ENCODE measurements at regions not wholly inside any gene's neighbourhood (a gene's known extent, or its start where the extent isn't known, plus 50 kb on each side); places are given as distances from the start of the nearest gene placed in this dataset.

- Histone ChIP-seq H3K9me1 (ENCODE audit: insufficient read depth, low read length) (no peaks in the 10 kb centered on the region), H3K9ac (ENCODE audit: low read depth, low read length) (no peak overlapping the region), H3K18ac (ENCODE audit: low read depth, low read length) (no peak overlapping the region), H3K4me3 (ENCODE audit: insufficient read depth, low read depth, low read length) (no peak overlapping the region), H3K4ac (ENCODE audit: low read depth, low read length) (no peak overlapping the region), H3K79me1 (ENCODE audit: low read depth in 1 of 2, low read length in 2 of 2) (no peaks in the 10 kb centered on the region), H3K27me3 (ENCODE audit: control insufficient read depth, insufficient read depth, low read length) (no peaks in the 10 kb centered on the region), H3K56ac (ENCODE audit: extremely low read depth, insufficient read depth, low read length) (no peak overlapping the region), H4K5ac (ENCODE audit: low read depth, low read length) (no peak overlapping the region), H4K20me1 (ENCODE audit: insufficient read depth, low read length) (no peaks in the 10 kb centered on the region), H2AK9ac (replicated peaks; ENCODE audit: low read depth, low read length, poor library complexity) (no peak overlapping the region), H3K9me3 (ENCODE audit: control insufficient read depth, insufficient read depth, low read length) (peaks cover 42% of the 10 kb centered on the region), H3K14ac (replicated peaks; ENCODE audit: low read depth, low read length) (no peak overlapping the region), H3K27ac (ENCODE audit: insufficient read depth, low read length) (no peak overlapping the region), H2BK20ac (ENCODE audit: low read depth, low read length) (no peak overlapping the region), H3K36me3 (ENCODE audit: control insufficient read depth, insufficient read depth, low read length) (no peaks in the 10 kb centered on the region), H2BK15ac (ENCODE audit: low read depth, low read length) (no peak overlapping the region), H4K8ac (ENCODE audit: low read depth in 2 of 2, low read length in 2 of 2) (no peak overlapping the region), H3K23ac (ENCODE audit: low read depth, low read length) (no peak overlapping the region), H2AK5ac (ENCODE audit: low read depth, low read length) (no peak overlapping the region), H3K4me2 (ENCODE audit: low read depth, low read length) (no peak overlapping the region), H2BK120ac (ENCODE audit: low read depth, low read length) (no peak overlapping the region), H2AFZ (replicated peaks; ENCODE audit: low read length, poor library complexity) (no peak overlapping the region), H4K91ac (ENCODE audit: insufficient read depth, low read depth, low read length) (no peak overlapping the region), H2BK5ac (ENCODE audit: low read depth, low read length, poor library complexity, severe bottlenecking) (no peak overlapping the region), H3K4me1 (ENCODE audit: control insufficient read depth, insufficient read depth, low read length) (no peaks in the 10 kb centered on the region)
- in situ Hi-C loops (cut with MboI; ENCODE audit: low sequenced_read_pairs) (no loop called here), intact Hi-C loops (cut with micrococcal nuclease) (no loop called here), dilution Hi-C loops (cut with HindIII; ENCODE audit: low sequenced_read_pairs, unreplicated experiment) (no loop called here)
- ATAC-seq (ENCODE audit: low read depth) (no peak), DNase-seq (no peak)
- ChIA-PET POLR2A (ENCODE audit: unreplicated experiment) (no interaction called here), CTCF (no interaction called here)
- 45% methylated on average over 4 of the region's 11 CpGs; no CpG with 5 or more reads in 1 of the 2 experiments for WGBS, 2 experiments (ENCODE audit: extremely low coverage in 2 of 2, insufficient read length in 1 of 2)
- BruUV-seq (replicated peaks): no TSS peak
- TF ChIP-seq BHLHE40 (IDR thresholded peaks at IDR 0.05; ENCODE audit: low read depth, low read length) (no peak), CEBPB (IDR thresholded peaks at IDR 0.05; ENCODE audit: low read depth, low read length) (no peak), MAFK (IDR thresholded peaks at IDR 0.05; ENCODE audit: low read depth, low read length) (no peak), CHD1 (IDR thresholded peaks at IDR 0.05; ENCODE audit: low read depth, low read length) (no peak), POLR2A (IDR thresholded peaks at IDR 0.05; ENCODE audit: low read depth, low read length) (no peak), NFE2L2 (IDR thresholded peaks at IDR 0.05; ENCODE audit: low read depth, low read length) (no peak), USF2 (IDR thresholded peaks at IDR 0.05; ENCODE audit: low read depth, low read length) (no peak), RAD21 (IDR thresholded peaks at IDR 0.05; ENCODE audit: low read length) (no peak), ELK1 (IDR thresholded peaks at IDR 0.05; ENCODE audit: borderline replicate concordance, low read depth, low read length) (no peak), CTCF (conservative IDR thresholded peaks at IDR 0.05; ENCODE audit: low read depth, low read length) (no peak), SMC3 (IDR thresholded peaks at IDR 0.05; ENCODE audit: low read depth, low read length) (no peak), RFX5 (IDR thresholded peaks at IDR 0.05; ENCODE audit: low read depth, low read length) (no peak), RCOR1 (IDR thresholded peaks at IDR 0.05; ENCODE audit: insufficient replicate concordance, low read length) (no peak)
Measured at GRCh38 chr19:30318936-30319335, 53.2 kb upstream of the ZNF536 start.

Measured in IMR-90 (cell line).